ENCODE measurements at regions not wholly inside any gene's neighbourhood (a gene's known extent, or its start where the extent isn't known, plus 50 kb on each side); places are given as distances from the start of the nearest gene placed in this dataset.

DNA sequence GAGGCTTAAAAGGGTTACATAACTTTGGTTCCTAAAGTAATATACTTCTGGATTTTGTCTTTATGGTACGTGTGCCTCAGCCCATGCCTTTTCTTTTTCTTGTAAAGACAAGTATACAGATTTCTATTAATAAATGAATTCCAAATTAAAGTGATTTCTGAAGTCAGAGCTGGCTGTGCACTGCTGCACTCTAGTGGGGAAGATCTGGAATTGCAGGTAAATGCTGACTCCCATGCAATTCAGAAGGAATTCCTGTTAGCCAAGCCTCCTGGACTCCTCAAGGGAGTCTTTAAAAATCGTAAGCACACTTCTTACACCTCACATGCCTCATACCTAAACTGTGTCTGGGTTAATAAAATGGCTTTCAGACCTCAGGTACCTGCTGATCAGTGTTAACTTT, 118.4 kb upstream of the SLC7A1 start:
- DNase-seq (ENCODE audit: low spot score), result no peak

DNA sequence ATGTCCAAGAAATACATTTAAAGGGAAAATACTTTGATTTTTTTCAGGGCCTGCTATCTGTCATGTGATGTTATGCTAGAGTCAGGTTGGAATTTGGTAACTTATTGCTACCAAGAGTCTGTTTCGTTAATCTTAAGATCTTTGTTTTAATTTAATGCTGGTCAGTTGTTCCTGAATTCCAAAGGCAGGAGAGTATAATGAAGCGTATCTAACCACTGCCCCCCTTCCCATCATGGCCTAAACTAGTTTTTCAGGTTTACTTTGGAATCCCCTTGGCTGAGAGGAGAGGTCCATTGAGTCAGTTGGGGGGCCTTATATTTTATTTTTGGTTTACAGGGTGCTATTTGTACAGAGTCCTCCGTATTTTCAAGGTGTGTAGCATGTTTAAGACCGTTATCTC, 116.3 kb upstream of the SLC7A1 start:
- DNase-seq (ENCODE audit: low spot score), result no peak

DNA sequence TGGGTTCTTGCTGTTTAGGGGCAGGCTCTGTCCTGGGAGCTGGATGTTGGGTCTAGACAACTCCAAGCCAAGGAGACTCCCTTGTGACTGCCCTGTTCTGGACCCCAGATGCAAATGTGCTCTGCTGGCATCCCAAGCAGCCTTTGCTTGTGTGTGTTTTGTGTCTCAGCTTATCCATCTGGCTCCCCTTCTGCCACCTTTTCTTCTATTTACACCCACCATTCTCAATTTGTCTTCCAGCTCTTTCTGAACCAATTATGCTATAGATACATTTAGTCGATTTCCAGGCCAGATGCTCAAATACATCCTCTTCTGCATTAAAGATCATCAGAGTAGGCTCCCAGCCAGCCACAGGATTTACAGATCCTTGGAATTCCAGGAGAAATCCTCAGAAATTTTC, 115.0 kb upstream of the SLC7A1 start:
- no peak for DNase-seq (ENCODE audit: low spot score)

DNA sequence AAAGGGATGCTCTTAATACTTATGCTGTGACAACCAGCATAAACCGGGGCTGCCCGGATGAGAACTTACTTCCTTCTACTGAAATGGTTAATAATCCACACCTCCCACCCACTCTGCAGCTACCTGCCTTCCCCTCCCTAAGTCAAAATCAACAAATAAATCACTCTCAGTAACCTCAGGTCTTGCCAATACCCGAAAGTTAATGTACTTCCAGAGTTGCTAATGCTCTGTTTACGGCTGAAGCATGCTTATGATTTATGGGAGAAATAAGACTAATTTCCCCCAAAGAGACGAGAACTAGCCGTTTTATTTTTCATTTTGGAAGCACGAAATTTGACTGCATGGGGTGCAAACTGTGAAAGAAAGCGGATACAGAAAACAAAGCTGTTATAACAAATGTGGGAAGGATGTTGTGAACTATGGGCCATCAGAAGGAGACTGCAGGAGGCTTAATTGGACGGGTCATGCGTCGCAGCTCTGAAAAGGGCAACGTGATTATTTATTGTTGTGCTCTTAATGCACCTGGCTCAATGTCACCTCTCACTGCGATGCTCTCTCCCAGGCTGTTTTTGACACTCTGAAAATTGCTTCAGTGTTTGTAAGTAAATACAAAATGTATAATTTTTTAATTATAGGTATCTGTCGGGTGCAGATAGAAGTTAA, 114.0 kb upstream of the SLC7A1 start:
- no peak for DNase-seq (ENCODE audit: low spot score)

DNA sequence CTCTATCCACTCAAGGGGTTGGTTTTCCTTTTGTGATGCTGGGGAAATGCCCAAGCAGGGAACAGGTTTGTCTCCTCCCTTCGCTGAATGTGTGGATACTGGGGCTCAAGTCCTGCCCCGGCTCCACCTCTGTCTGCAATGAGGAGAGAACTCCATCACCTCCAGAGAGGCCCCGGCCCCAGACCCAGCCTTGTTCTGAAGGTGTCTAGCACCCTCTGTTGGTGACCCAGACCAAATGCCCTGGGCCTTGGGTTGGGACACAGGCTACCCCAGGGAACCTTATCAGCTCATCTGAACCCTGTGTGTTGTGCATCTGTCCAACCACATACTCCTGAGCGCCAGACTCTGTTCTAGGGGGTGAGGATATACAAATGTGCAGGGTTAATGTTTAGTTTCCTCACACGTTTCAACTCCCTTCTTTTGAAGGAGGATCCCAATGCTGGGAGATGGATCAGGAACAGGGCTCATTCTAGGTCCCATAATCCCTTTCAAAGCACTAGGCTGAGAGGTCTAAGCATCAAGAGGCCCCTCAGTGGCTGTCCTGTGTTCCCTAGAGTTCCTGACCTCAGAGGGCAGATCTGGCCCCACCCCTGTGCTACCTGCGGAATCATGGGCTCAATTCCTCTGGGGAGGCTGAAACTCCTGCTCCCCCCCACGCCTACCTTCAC, 112.5 kb upstream of the SLC7A1 start:
- peak; percentile 47 for DNase-seq (ENCODE audit: low spot score)

DNA sequence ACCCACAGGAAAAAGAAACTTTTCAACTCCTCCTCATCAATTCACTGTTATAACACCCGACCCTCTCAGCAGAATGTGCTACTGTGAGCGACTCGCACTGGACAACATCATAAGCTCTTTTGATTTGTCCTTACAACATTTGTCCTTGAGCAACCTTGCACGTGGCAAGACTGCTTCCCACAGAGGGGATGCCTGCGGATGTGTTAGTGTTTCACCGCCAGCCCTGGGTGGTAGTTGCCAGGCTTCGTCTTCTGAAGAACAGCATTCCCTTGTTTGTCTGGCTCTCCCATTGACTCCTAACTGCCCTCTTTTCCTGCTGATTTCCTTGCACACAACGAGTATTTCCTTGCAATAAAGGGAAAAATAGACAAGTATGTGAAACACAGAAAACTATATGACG, 111.4 kb upstream of the SLC7A1 start:
- no peak for DNase-seq (ENCODE audit: low spot score)

DNA sequence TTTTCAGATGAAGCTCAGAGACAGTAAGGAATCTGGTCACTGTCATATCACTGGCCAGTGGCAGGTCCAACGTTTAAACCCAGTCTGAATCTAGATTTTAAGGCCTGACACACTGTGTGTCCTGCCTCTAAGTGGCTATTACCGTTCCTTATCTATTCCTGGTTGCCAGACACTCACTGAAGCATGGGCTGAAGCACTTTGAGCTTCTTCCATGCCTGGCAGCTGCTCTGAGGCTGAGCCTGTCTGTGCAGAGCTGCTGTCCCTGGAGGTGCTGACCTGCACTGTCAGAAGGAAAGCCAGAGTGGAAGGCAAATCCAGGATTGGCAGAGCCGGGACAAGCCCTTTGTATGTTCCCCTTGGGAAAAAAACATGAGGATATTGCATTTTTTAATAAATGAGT, 109.2 kb upstream of the SLC7A1 start:
- DNase-seq (ENCODE audit: low spot score), result no peak

DNA sequence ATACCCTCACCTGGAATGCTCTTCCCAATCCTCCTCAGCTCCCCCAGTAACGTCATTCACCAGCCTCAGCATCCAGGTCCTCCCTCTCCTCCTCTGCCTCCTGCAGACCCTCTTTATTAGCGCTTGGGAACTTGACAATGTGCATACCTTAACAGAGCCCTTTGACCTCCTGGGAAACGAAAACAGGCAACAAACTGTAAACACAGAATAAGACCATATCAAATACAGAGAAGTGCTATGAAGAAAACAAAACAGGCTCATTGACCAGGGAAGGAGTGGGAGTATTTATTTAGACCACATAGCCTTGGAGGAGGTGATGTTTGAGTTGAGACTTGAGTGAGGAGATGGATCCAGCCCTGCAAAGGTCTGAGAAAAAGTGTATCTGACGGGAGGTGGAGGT, 107.9 kb upstream of the SLC7A1 start:
- DNase-seq (ENCODE audit: low spot score), result no peak

DNA sequence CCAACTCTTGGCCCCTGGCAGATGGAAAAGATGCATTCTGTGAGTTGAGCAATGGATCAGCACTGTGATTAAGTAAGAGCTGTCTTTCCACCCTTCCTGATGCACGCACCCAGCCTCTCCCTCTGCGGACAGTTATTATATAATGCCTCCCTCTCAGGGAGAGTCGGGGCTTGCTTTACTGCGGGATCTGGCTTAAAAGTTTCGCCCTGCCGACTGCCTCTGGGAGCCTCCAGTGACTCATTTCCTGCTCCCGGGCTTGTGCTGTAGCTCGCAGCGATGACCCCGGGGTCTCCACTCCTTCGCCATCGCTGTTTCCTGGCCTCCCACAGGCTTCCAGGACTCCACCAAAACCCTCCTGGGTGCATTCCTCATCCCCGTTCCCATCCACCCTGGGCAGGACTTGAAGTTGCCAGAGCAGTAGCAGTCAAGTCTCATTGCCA, 107.4 kb upstream of the SLC7A1 start:
- DNase-seq (ENCODE audit: low spot score), result no peak

DNA sequence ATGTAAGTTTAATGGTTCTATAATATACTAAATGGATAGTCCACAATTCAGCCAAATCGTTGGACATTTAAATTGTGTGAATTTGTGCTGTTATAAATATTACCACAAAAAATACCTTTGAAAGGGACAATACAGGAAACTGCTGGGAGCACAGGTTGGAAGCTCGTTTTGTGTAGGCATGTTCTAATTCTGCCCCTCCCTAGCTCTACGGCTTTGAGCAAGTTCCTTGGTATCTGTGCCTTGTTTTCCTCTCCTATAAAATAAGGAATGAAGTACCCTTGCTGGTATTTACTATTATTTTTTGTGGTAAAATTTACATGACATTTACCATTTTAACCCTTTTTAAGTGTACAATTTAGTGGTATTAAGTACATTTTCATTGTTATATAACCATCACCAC, 102.6 kb upstream of the SLC7A1 start:
- DNase-seq (ENCODE audit: low spot score), result no peak

DNA sequence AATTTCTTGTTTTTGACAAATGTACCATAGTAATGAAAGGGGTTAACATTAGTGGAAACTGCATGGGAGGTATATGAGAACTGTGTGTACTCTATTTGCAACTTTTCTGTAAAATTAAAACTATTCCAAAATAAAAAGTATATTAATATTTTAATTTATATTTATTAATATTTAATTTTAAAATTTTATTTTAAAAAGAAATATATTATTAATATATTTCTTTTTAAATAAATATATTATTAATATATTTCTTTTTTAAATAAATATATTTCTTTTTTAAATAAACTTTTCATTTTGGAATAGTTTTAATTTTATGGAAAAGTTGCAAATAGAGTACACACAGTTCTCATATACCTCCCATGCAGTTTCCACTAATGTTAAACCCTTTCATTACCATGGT, 101.1 kb upstream of the SLC7A1 start:
- DNase-seq (ENCODE audit: low spot score), result no peak

DNA sequence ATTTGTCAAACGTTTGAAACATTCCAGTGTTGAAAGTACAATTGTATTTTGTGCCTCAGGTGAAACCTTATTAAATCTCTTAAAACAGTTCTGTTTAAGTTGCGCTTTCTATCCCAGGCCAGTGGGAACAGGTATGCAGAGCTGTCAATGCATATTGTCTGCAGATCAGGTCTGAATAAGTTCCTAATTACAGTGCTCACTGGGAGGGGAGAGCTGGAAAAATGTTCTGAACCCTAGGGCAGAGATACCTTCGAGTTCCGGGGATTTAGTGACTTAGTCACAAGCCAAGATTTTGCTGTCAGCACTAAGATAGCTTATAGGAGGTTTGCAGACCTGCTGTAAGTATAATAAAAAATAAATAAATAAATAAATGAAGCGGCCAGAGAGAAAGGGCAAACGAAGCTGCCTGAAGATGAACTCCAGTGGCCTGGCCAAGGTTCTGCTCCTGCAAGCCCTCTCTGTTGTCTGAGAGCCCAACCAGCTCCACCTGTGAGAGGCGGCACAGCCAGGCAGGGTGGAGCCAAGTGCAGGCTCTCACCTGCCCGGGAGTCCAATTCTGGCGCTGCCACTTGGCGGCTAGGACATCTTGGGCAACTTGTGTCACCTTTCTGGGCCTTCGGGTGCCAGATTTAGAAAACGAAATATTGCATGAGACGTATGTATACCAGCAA, 97.9 kb upstream of the SLC7A1 start:
- DNase-seq (ENCODE audit: low spot score), result no peak

DNA sequence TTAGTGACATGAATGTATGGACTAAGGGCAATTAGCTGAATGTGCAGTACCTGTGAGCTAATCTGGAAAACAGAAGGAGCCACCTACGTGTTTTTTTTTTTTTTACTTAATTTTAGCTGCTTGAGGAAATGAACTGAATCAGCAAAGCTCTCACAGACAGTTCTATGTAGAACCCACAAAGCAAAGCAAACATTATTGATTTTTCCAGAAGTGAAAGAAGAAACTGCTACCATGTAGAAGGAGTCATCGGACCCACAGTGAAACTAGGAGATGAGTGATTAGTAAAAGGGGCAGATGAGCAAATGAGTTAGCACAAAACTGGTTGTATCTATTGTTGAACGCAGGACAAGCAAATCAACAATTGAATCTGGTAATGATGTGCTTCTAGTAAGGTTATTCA, 94.1 kb upstream of the SLC7A1 start:
- no peak for DNase-seq (ENCODE audit: low spot score)

DNA sequence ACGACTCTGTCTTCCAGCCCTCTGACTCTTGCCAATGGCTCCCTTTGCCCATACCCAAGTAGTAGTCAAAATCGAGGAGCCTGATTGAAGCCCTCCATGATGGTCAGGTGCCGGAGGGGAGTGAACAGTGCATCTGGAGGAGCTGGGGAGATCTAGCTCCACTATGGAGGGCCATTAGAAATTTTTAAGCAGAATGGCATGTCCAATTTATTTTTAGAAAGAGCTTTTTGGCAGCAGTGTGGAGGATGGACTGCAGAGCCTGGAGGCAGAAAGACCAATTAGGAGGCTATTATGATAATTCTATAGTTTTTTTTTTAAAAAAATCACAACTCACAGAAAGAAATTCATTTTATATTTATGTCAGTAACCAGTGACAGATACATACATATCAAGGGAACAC, 92.7 kb upstream of the SLC7A1 start:
- DNase-seq (ENCODE audit: low spot score), result no peak

DNA sequence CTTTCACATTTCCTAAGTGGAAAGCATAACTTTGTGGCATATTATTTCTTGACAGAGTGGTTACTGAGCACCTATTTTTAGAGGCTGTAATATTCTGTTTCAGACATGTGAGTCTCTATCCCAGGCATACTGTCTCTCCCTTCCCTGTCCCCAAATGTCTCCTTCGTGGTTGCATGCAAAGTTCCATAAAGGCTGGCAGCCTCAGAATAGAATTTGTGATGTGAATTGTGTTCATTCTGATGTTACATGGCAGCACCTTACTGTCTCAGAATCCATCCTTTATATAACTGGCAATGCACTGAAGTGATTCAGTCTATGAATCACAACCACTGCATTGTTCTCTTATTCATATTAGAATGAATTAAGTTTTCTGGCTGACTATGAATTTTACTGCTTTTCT, 89.0 kb upstream of the SLC7A1 start:
- no peak for DNase-seq (ENCODE audit: low spot score)

DNA sequence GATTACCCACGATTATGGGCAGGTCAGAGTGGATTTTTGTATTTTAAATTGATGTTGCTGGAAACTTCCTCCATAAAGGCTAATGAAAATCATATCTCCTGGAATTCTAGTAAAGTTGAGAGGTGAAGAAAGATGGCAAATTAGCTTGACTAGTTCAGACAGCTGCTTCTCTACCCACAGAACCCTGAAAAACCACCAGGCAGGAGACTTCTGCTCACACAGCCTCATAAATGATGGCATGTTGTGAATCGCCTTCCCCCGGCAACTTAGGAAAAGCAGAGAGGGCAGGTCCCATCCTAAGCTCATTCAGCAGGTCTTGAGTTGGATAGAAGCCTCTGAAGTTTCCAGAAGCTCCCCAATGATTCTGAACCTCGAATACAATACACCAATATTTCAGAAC, 87.6 kb upstream of the SLC7A1 start:
- no peak for DNase-seq (ENCODE audit: low spot score)

DNA sequence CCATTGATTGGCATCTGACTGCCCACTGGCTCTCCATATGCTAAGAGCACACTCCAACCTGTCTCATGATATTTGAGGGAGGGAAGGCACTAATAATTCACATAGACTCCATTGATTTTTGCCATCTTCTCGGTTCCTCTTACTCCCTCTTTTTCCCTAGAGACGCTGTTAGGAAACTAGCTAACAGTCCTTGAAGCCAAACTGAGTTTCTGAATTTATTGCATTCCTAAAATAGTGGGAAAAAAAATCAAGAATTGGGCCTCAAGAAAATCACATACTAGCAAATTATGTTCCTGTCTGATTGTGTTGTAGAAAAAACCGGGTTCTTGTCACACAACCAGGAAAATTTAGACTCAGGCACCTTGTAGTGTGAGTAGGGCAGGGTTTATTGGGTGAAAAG, 86.4 kb upstream of the SLC7A1 start:
- no peak for DNase-seq (ENCODE audit: low spot score)

DNA sequence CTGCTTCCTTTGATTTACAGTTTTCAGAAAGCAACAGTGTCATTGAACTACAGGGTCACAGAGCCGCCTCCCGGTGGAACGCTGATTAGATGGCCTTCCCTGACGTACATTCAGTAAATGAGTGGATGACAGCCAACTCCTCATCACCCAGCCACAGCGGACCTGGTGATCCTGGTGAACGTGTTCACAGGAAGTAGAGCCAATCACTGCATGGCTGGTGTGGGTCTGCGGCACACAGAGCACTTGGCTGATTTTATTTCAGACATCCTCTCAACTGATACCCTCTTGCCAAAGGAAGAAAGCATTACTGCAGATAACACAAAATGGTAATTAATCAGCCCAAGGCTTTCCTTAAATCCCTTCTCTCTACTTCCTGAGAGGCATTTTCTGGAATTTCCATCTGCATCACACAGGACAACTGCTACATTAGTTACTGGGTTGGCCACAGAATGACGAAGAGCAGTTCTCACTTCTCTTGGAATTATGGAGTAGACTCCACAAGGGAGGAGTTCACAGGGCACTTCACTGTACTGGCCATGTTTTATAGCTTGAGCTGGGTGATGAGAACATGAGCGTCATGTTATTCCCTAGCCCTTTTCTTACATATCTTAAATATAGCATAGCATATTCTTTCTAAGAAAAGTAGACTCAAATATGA, 84.0 kb upstream of the SLC7A1 start:
- DNase-seq (ENCODE audit: low spot score), result no peak

DNA sequence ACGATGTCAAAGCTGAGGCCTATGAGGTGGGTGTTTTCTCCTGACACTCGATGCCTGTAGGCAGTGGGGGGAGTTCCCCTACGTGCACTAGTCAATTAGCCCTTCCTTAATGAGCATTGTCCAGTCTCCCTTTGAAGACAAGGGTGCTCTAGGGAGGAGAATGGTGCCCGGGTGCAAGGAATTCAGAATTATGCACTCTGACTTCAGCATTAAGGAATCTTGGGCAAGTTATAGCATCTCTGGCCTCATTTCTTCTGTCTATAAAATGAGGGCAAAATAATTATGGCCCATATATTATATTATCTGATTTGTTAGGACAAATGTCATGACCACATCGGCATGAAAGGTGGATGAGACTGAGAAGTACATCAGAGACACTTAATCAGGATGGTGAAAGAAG, 82.1 kb upstream of the SLC7A1 start:
- DNase-seq (ENCODE audit: low spot score), result no peak

DNA sequence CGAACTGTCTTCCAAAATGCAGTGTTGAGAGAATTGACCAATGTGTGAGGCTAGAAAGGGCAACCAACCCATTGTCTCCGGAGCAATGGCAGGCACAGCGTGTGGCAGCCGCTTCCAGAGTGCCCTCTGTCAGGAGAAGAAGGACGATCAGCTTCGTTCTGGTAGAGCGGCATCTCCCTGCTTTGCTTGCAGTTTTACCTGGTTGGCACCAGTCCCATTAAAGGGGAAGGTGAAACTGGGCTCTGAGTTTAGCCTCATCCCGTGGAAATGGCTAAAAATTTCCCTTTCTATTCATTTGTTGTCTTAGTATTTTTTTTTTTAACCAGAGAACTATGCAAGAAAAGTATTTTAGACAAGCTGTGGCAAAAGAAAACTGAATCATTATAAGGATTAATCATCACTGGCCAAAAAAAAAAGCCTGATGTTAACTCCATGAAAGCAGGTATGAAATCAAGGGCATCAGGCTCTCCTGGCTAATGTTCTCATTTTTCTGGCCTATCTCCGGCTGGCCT, 81.5 kb upstream of the SLC7A1 start:
- DNase-seq (ENCODE audit: low spot score), result no peak

DNA sequence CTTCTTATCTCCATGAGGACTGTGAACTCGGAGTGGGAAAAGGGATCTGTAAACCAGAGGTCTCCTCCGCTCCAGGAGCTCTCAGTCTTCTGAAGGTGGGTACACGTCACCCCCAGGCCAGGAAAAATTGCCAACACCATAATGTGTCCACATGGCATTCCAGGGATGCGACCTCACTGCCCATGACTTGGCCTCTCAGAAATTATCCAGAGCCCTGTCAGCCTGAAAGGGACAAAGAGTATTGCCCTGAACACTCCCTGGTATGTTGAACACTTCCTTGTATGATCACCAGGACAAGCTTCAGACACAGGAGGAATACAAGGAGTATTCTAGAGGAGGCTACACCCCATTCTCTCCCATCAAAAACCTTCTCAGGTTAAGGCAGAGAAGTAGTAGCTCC, 81.0 kb upstream of the SLC7A1 start:
- no peak for DNase-seq (ENCODE audit: low spot score)

DNA sequence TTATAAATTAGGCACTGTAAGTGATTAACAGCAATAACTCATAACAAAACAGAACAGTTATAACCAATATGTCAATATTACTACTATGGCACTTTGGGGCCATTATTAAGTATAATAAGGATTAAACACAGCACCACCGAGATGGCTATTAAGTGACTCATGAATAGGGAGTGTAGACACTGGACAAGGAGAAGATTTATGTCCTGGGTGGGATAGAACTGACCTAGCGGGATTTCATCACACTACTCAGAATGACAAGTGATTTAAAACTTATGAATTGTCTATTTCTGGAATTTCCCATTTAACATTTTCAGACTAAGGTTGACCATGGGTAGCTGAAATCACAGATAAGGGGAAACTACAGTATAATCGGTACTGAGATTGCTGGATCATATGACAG, 79.0 kb upstream of the SLC7A1 start:
- DNase-seq (ENCODE audit: low spot score), result no peak

DNA sequence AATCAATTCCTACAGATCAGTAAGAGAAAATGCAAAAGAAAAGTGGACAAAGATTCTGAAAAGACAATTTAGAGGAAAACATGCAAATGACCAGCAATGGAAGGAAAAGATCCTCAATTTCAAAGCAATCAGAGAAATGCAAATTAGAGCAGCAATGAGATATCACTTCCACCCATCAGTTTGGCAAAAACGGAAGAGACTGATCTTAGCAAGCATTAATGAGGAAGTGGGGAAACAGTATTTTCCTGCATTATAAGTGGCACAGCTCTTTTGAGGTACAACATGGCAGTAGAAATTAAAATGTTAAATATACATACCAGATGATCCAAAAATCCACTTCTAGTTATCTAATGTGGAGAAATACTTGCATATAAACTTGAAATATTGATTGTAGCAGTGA, 69.1 kb upstream of the SLC7A1 start:
- DNase-seq (ENCODE audit: low spot score), result no peak

Measured in HuH-7.5 (cell line).